Gastrocnemius medialis (tissue), 4 donors: ENCODE measurements at regions not wholly inside any gene's neighbourhood (a gene's known extent, or its start where the extent isn't known, plus 50 kb on each side); places are given as distances from the start of the nearest gene placed in this dataset.

Experiments used
- ATAC-seq, 2 donors: fragments of 150-250 bp; one replicate each; pipeline ENCODE4 v1.9.1; 2016
- DNase-seq, 2 donors: peaks; one replicate each; pipeline ENCODE4 v3.0.0-alpha.2; 2019
- H3K27ac ChIP-seq, 4 donors: fragments of 200-600 bp; sonication (generic); 1 replicate in 1 of 4; 2 replicates in 3 of 4; pipeline ENCODE4 v1.5.1; 2016 to 2018; ENCODE audit warnings: mild to moderate bottlenecking in 2 of 4, moderate library complexity in 1 of 4
- H3K27me3 ChIP-seq, 3 donors: fragments of 200-600 bp; sonication (generic) in 2 of 3; 1 replicate in 1 of 3; 2 replicates in 2 of 3; pipeline versions ENCODE4 v1.5.1 to v1.6.0; 2016 to 2019; ENCODE audit warnings: mild to moderate bottlenecking in 1 of 3, moderate library complexity in 1 of 3
- H3K36me3 ChIP-seq, 2 donors: fragments of 200-600 bp; sonication (generic) in 1 of 2; one replicate each; pipeline ENCODE4 v1.5.1; 2017 to 2018
- H3K4me1 ChIP-seq, 2 donors: fragments of 200-600 bp; sonication (generic) in 1 of 2; one replicate each; pipeline ENCODE4 v1.5.1; 2016 to 2017; ENCODE audit warnings: mild to moderate bottlenecking in 2 of 2
- H3K4me3 ChIP-seq, 4 donors: fragments of 200-600 bp; sonication (generic) in 3 of 4; 1 replicate in 1 of 4; 2 replicates in 3 of 4; pipeline ENCODE4 v1.5.1; 2016 to 2019; ENCODE audit warnings: mild to moderate bottlenecking in 2 of 4
- H3K9me3 ChIP-seq, 3 donors: fragments of 200-600 bp; sonication (generic) in 2 of 3; 1 replicate in 1 of 3; 2 replicates in 2 of 3; pipeline ENCODE4 v1.5.1; 2016 to 2019
- CTCF ChIP-seq, 5 experiments: fragments of 450-650 bp in 3 of 5; fragments of 200-600 bp in 2 of 5; sonication (generic) in 2 of 5; IDR thresholded peaks in 4 of 5; conservative IDR thresholded peaks in 1 of 5; 1 replicate in 4 of 5; 2 replicates in 1 of 5; pipeline ENCODE4 v1.5.1; 2016 to 2019; ENCODE audit warnings: antibody characterized with exemption in 5 of 5, mild to moderate bottlenecking in 3 of 5, moderate library complexity in 3 of 5
- POLR2A ChIP-seq, 2 donors: fragments of 450-650 bp; IDR thresholded peaks; one replicate each; pipeline ENCODE4 v1.6.1; 2017; ENCODE audit warnings: antibody characterized with exemption in 2 of 2, mild to moderate bottlenecking in 2 of 2, moderate library complexity in 2 of 2
- in situ Hi-C, 4 donors: fragments of 200-750 bp; cut with MboI; loops; one replicate each; pipeline versions ENCODE4 v1.15.0 to v1.8.0; 2017; ENCODE audit warnings: low sequenced_read_pairs in 4 of 4
- intact Hi-C: fragments of 100-400 bp; cut with DNase I; formaldehyde crosslinking; loops from one replicate; pipeline ENCODE4 v1.15.1; 2023; ENCODE audit warnings: low total_unique reads

DNA sequence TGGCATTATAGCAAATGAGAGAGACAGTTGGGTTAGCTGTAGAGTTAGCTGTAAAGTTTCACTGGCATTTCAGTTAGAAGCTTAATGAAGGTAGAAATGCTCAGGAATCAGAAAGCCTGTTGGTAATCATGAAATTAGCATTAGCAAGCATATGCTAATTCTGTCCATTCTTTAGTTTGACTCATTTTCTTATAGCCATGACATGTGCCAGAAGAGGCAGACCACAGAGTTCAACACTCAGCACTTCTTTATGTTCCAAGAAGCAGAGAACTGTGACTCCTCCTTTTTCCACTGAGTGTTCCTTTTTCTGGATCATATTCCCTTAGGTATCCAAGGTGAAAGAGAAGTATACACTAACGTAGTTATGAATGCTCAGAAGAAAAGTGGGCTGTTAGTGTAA lies 276.2 kb upstream of the SGO1 start:
- in situ Hi-C loops = no loop called here
- Histone ChIP-seq H3K9me3 (no peaks in the 10 kb centered on the region), H3K4me3 (no peak overlapping the region), H3K27ac (no peak overlapping the region), H3K4me1 (no peaks in the 10 kb centered on the region), H3K36me3 (no peaks in the 10 kb centered on the region), H3K27me3 (no peaks in the 10 kb centered on the region)
- no peak for TF ChIP-seq CTCF (IDR thresholded peaks at IDR 0.05 in 4 of 5, conservative IDR thresholded peaks at IDR 0.05 in 1 of 5)
- TF ChIP-seq POLR2A (IDR thresholded peaks at IDR 0.05) = no peak
- intact Hi-C loops = no loop called here
- DNase-seq = no peak
- ATAC-seq = no peak

DNA sequence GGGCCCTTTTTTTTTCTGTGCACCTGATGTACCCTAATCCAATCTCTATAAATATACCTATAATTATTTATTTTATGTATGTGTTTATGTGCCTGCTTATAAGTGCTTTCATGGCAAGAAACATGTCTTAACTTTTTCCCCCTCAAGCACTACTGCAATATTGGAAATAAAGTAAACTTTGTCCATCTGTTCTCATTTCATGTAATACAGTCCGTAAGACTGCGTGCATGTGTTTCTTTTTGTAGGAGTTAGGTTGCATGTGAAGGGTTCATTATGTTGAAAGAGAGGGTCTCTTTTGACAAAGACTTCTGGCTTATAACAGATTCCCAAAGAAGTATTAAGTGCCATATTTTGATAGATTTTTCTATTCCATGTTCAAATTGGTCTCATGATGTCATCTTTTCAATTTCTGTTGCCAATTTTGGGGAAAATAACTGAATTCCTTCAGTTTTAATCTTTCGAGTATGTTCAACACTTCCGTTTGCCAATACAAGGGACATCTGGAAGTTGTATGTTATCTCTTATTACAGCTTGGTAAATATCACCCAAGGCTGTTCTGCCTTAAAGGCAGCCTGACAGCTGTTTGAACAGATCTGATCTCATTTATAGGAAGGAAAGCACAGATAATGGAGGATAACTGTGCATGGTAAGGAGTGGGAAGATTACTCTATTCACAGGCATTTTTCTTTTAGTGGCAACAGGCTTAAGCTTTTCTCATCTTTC lies 273.1 kb upstream of the SGO1 start:
- TF ChIP-seq CTCF (IDR thresholded peaks at IDR 0.05 in 4 of 5, conservative IDR thresholded peaks at IDR 0.05 in 1 of 5) (no peak), POLR2A (IDR thresholded peaks at IDR 0.05) (no peak)
- H3K4me3 ChIP-seq = no peak overlapping the region
- no peak for DNase-seq
- in situ Hi-C loops = no loop called here
- peaks cover 0 to 3% (median 0%) of the 10 kb centered on the region in 3 donors for H3K9me3 ChIP-seq
- H3K36me3 ChIP-seq = no peaks in the 10 kb centered on the region
- H3K4me1 ChIP-seq = no peaks in the 10 kb centered on the region
- no peaks in the 10 kb centered on the region for H3K27me3 ChIP-seq
- no peak overlapping the region for H3K27ac ChIP-seq
- intact Hi-C loops = no loop called here
- no peak for ATAC-seq

DNA sequence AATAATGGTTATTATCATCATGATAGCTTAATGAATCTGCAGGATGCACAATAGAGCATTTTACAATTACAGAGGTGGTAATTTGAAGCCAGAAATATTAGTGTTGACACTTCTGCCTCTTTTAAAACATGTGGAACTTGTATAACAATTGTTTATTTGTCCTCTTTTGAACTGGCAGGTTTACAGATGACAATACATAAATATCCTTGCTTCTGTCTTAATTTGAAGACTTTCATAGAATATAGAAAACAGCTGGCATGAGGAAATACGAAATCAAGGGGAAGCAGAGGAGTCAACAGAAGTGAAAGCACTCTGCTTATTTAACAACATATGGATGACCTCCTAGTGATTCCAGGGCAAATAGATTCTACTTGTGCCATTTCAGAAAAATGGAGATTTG lies 270.5 kb upstream of the SGO1 start:
- Histone ChIP-seq H3K9me3 (peaks cover 0 to 3% (median 0%) of the 10 kb centered on the region in 3 donors), H3K27ac (no peak overlapping the region), H3K27me3 (no peaks in the 10 kb centered on the region), H3K4me3 (no peak overlapping the region), H3K36me3 (no peaks in the 10 kb centered on the region), H3K4me1 (no peaks in the 10 kb centered on the region)
- in situ Hi-C loops (no loop called here), intact Hi-C loops (no loop called here)
- no peak for DNase-seq
- TF ChIP-seq CTCF (IDR thresholded peaks at IDR 0.05 in 4 of 5, conservative IDR thresholded peaks at IDR 0.05 in 1 of 5) (no peak), POLR2A (IDR thresholded peaks at IDR 0.05) (no peak)
- ATAC-seq = no peak

DNA sequence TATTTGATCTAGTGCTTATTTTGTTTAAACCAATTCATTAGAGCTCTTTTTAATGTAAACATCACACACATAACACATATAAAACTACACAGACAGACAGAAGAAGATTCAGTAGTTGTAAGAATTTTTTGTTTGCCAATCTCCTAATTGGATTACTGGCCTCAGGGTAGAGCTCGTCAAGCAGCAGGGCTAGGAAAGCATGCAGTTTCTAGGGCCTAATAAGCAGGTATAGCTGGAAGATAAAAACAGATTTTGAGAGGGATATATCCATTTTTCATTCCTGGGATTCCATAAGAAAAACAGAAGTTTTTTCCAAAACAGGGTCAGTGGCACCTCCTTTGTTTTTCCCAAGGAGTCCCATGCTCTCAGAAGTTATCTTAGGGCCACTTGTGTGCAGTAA lies 265.2 kb upstream of the SGO1 start:
- in situ Hi-C loops (no loop called here), intact Hi-C loops (no loop called here)
- TF ChIP-seq CTCF (IDR thresholded peaks at IDR 0.05 in 4 of 5, conservative IDR thresholded peaks at IDR 0.05 in 1 of 5) (no peak), POLR2A (IDR thresholded peaks at IDR 0.05) (no peak)
- Histone ChIP-seq H3K27me3 (no peaks in the 10 kb centered on the region), H3K27ac (no peak overlapping the region), H3K4me3 (no peak overlapping the region), H3K36me3 (no peaks in the 10 kb centered on the region), H3K9me3 (peaks cover 0 to 3% (median 0%) of the 10 kb centered on the region in 3 donors), H3K4me1 (no peaks in the 10 kb centered on the region)
- no peak for ATAC-seq
- DNase-seq = no peak

DNA sequence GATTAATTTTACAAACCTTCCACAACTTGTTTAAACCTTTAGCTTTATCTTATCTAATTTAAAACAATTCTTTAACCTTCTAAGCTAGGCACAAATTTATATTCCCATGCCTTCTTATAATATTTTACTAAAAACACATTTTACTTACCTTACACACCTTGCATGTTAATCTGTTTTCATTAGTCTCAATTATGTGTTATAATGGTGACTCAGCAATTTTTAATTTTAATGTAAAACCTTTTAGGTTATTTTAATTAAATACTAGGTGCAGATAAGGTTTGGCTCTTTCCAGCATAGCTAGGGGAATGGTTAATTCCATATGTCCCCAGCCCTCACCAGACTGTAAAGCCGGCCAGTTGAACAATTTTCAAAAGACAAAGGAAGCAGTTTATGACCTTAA lies 264.6 kb upstream of the SGO1 start:
- TF ChIP-seq POLR2A (IDR thresholded peaks at IDR 0.05) (no peak), CTCF (IDR thresholded peaks at IDR 0.05 in 4 of 5, conservative IDR thresholded peaks at IDR 0.05 in 1 of 5) (no peak)
- ATAC-seq (no peak), DNase-seq (no peak)
- no peaks in the 10 kb centered on the region for H3K4me1 ChIP-seq
- H3K27ac ChIP-seq = no peak overlapping the region
- no peak overlapping the region for H3K4me3 ChIP-seq
- intact Hi-C loops = no loop called here
- no peaks in the 10 kb centered on the region for H3K27me3 ChIP-seq
- peaks cover 0 to 3% (median 0%) of the 10 kb centered on the region in 3 donors for H3K9me3 ChIP-seq
- in situ Hi-C loops = no loop called here
- H3K36me3 ChIP-seq = no peaks in the 10 kb centered on the region
